HL-60 (cell line): ENCODE measurements at regions not wholly inside any gene's neighbourhood (a gene's known extent, or its start where the extent isn't known, plus 50 kb on each side); places are given as distances from the start of the nearest gene placed in this dataset.

Source experiments
- CTCF ChIP-seq: IDR thresholded peaks from one replicate; pipeline ENCODE4 v1.5.1; 2011; ENCODE audit warnings: low read length, control low read depth, inconsistent platforms; ENCODE audit not compliant: insufficient read depth
- POLR2AphosphoS5 ChIP-seq: IDR thresholded peaks from 2 replicates; pipeline ENCODE4 v1.6.1; 2012; ENCODE audit warnings: low read depth

DNA sequence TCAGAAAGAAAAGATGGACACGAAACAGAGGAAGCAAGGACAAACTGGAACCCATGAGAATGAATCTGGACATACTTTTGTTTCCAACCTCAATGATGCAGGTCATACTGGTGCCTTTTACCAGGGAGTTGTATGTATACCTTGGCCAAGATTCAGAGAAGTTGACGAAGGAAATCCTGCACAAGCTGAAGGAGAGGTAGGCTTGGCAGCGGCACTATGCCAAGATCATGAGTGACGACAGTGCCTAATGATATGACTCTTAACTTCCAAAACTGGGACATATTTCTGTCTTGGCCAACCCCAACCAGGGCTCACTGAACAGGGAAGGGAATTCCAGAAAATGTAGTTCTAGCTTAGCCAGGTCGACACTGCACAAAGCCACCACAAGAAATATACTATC, 149.2 kb upstream of the SLCO3A1 start:
- TF ChIP-seq CTCF, result no peak
- TF ChIP-seq POLR2AphosphoS5, result no peak
